Endothelial cell of umbilical vein (primary cell): ENCODE measurements at regions not wholly inside any gene's neighbourhood (a gene's known extent, or its start where the extent isn't known, plus 50 kb on each side); places are given as distances from the start of the nearest gene placed in this dataset.

ENCODE experiments used
- BruUV-seq: library from RNA; stranded (reverse); fragments of 400-500 nt; replicated peaks from 2 replicates; lab custom pipeline; 2021; lab: Mats Ljungman, UMichigan
- CTCF ChIA-PET: fragments of 300-600, 350-600 bp; sonication (Branson Sonifier 250); formaldehyde crosslinking; loops from one replicate; lab custom pipeline; 2021; ENCODE audit warnings: antibody characterized with exemption, inconsistent platforms; lab: Charles Lee
- POLR2A ChIA-PET: fragments of 300-600, 350-600 bp; sonication (Branson Sonifier 250); formaldehyde crosslinking; loops from one replicate; lab custom pipeline; 2021; ENCODE audit warnings: antibody characterized with exemption, inconsistent platforms; lab: Charles Lee
- DNase-seq: peaks from one replicate; pipeline ENCODE4 v3.0.0-alpha.2; 2011; ENCODE audit warnings: low read depth, low spot score
- FAIRE-seq: peaks from 2 replicates; lab custom pipeline; 2011; peaks lifted over from hg19 to GRCh38; lab: Jason Lieb, UNC
- H2AFZ ChIP-seq: 2 replicates; pipeline ENCODE4 v1.6.0; 2012; ENCODE audit warnings: low read depth, low read length, control low read depth, inconsistent platforms
- H3K27ac ChIP-seq: 2 replicates; pipeline ENCODE4 v1.5.1; 2011; ENCODE audit warnings: low read depth, mild to moderate bottlenecking, control low read depth, low read length, moderate library complexity; ENCODE audit not compliant: insufficient read depth
- H3K27me3 ChIP-seq, 2 experiments: 2 replicates each; pipeline versions ENCODE4 v1.6.0 to v1.6.1; 2011; ENCODE audit warnings: low read length in 2 of 2, mixed read lengths in 1 of 2; ENCODE audit not compliant: control insufficient read depth in 2 of 2, insufficient read depth in 2 of 2
- H3K36me3 ChIP-seq, 2 experiments: 2 replicates in 1 of 2; 3 replicates in 1 of 2; pipeline ENCODE4 v1.5.1; 2011; ENCODE audit warnings: low read length in 2 of 2, mild to moderate bottlenecking in 1 of 2, moderate library complexity in 1 of 2; ENCODE audit not compliant: control insufficient read depth in 2 of 2, insufficient read depth in 2 of 2; ENCODE audit errors: extremely low read depth in 1 of 2
- H3K4me1 ChIP-seq: 3 replicates; pipeline ENCODE4 v1.5.1; 2011; ENCODE audit warnings: mild to moderate bottlenecking, low read length; ENCODE audit not compliant: control insufficient read depth, insufficient read depth; ENCODE audit errors: extremely low read depth
- H3K4me2 ChIP-seq: 2 replicates; pipeline ENCODE4 v1.6.1; 2011; ENCODE audit warnings: low read length, control low read depth, mixed read lengths; ENCODE audit not compliant: insufficient read depth
- H3K4me3 ChIP-seq, 3 experiments: fragments of 200-600 bp in 1 of 3; sonication (generic), shearing (Covaris generic) in 1 of 3; replicated peaks in 1 of 3; 2 replicates each; pipeline ENCODE4 v1.5.1; 2011 to 2016; ENCODE audit warnings: control low read depth in 3 of 3, low read length in 3 of 3, mild to moderate bottlenecking in 2 of 3, inconsistent platforms in 1 of 3, low read depth in 1 of 3, moderate library complexity in 1 of 3; ENCODE audit not compliant: insufficient read depth in 1 of 3
- H3K79me2 ChIP-seq: 2 replicates; pipeline ENCODE4 v1.6.0; 2012; ENCODE audit warnings: low read length, inconsistent platforms; ENCODE audit not compliant: control insufficient read depth, insufficient read depth
- H3K9ac ChIP-seq: replicated peaks from 2 replicates; pipeline ENCODE3; 2011; ENCODE audit warnings: low read length, control low read depth; ENCODE audit not compliant: insufficient read depth; ENCODE audit errors: extremely low read depth
- H3K9me1 ChIP-seq: replicated peaks from 3 replicates; pipeline ENCODE4 v1.6.0; 2011; ENCODE audit warnings: mild to moderate bottlenecking, low read length; ENCODE audit not compliant: control insufficient read depth, insufficient read depth; ENCODE audit errors: extremely low read depth
- H3K9me3 ChIP-seq: replicated peaks from 2 replicates; pipeline ENCODE4 v1.5.1; 2012; ENCODE audit warnings: low read length, inconsistent platforms; ENCODE audit not compliant: control insufficient read depth, insufficient read depth
- H4K20me1 ChIP-seq: replicated peaks from 2 replicates; pipeline ENCODE3; 2011; ENCODE audit warnings: mild to moderate bottlenecking, low read length; ENCODE audit not compliant: control insufficient read depth, insufficient read depth; ENCODE audit errors: extremely low read depth
- CTCF ChIP-seq, 2 donors: IDR thresholded peaks; 1 replicate in 1 of 2; 2 replicates in 1 of 2; pipeline ENCODE4 v1.5.1; 2011; ENCODE audit warnings: low read length in 2 of 2, mild to moderate bottlenecking in 2 of 2, moderate library complexity in 2 of 2, control low read depth in 1 of 2, inconsistent platforms in 1 of 2, low read depth in 1 of 2; ENCODE audit not compliant: insufficient read depth in 1 of 2; ENCODE audit errors: extremely low read depth in 1 of 2
- EZH2 ChIP-seq: IDR thresholded peaks from 2 replicates; pipeline ENCODE4 v1.6.1; 2012; ENCODE audit warnings: borderline replicate concordance, low read depth, mild to moderate bottlenecking, moderate library complexity, low read length, inconsistent platforms; ENCODE audit not compliant: severe bottlenecking
- FOS ChIP-seq: IDR thresholded peaks from 2 replicates; pipeline ENCODE4 v1.6.1; 2011; ENCODE audit warnings: mild to moderate bottlenecking, low read length, moderate library complexity, borderline replicate concordance; ENCODE audit not compliant: insufficient read depth
- GATA2 ChIP-seq: IDR thresholded peaks from 2 replicates; pipeline ENCODE4 v1.7.0; 2011; ENCODE audit warnings: low read depth, mild to moderate bottlenecking, moderate library complexity, mixed read lengths, low read length; ENCODE audit not compliant: insufficient read length, insufficient read depth
- JUN ChIP-seq: IDR thresholded peaks from 2 replicates; pipeline ENCODE4 v1.6.1; 2011; ENCODE audit warnings: borderline replicate concordance, low read depth; ENCODE audit not compliant: insufficient read length, insufficient read depth
- MAX ChIP-seq: IDR thresholded peaks from 2 replicates; pipeline ENCODE4 v1.6.1; 2011; ENCODE audit not compliant: insufficient read depth, insufficient read length
- MYC ChIP-seq: IDR thresholded peaks from one replicate; pipeline ENCODE4 v1.6.1; 2011; ENCODE audit warnings: mild to moderate bottlenecking, low read depth, low read length
- POLR2A ChIP-seq: IDR thresholded peaks from 2 replicates; pipeline ENCODE4 v1.6.1; 2012; ENCODE audit warnings: low read depth, mild to moderate bottlenecking, control low read depth, low read length
- POLR2AphosphoS5 ChIP-seq: IDR thresholded peaks from 2 replicates; pipeline ENCODE4 v1.6.1; 2012; ENCODE audit warnings: low read depth, mild to moderate bottlenecking, control low read depth, low read length, moderate library complexity; ENCODE audit not compliant: insufficient read depth
- dilution Hi-C: fragments of 300-500 bp; cut with MboI; formaldehyde crosslinking; loops from one replicate; pipeline ENCODE4 v1.15.0; 2019; ENCODE audit warnings: low sequenced_read_pairs; ENCODE audit not compliant: extremely low pct_ligation_motif_present
- intact Hi-C: fragments of 100-400 bp; cut with micrococcal nuclease; formaldehyde crosslinking; loops from one replicate; pipeline ENCODE4 v1.10.0; 2022

GRCh38 chr2:105582952-105583660 lies 161.6 kb upstream of the NCK2 start:
- intact Hi-C loops (no loop called here), dilution Hi-C loops (no loop called here)
- no peaks in the 10 kb centered on the region for H3K79me2 ChIP-seq
- H3K4me1 ChIP-seq: no peaks in the 10 kb centered on the region
- no peaks in the 10 kb centered on the region for H4K20me1 ChIP-seq
- FAIRE-seq (no peak), DNase-seq (no peak)
- H3K27ac ChIP-seq: no peak overlapping the region
- peaks cover 3 to 5% of the 10 kb centered on the region in 2 experiments for H3K27me3 ChIP-seq
- no peak overlapping the region for H2AFZ ChIP-seq
- no peak for TF ChIP-seq EZH2
- TF ChIP-seq CTCF (IDR thresholded peaks at IDR 0.05; ENCODE audit: extremely low read depth in 1 of 2, insufficient read depth in 1 of 2, low read depth in 1 of 2, low read length in 2 of 2): no peak
- TF ChIP-seq GATA2: no peak
- TF ChIP-seq MYC: no peak
- no peak for TF ChIP-seq MAX
- TF ChIP-seq POLR2AphosphoS5: no peak
- no peak for TF ChIP-seq POLR2A
- TF ChIP-seq JUN: no peak
- TF ChIP-seq FOS: no peak
- H3K4me2 ChIP-seq: no peak overlapping the region
- H3K9ac ChIP-seq: no peak overlapping the region
- BruUV-seq: no TSS peak
- no peaks in the 10 kb centered on the region for H3K9me1 ChIP-seq
- H3K4me3 ChIP-seq: no peak overlapping the region
- CTCF ChIA-PET: interaction anchor here (0.8 to 0.9 kb wide), 2 partner anchors 238 to 502 kb away, joined by 3 read pairs; no protein-coding TSS in a partner anchor
- POLR2A ChIA-PET: no interaction called here
- no peaks in the 10 kb centered on the region for H3K9me3 ChIP-seq
- no peaks in the 10 kb centered on the region for H3K36me3 ChIP-seq
